M059J (cell line): ENCODE measurements at regions not wholly inside any gene's neighbourhood (a gene's known extent, or its start where the extent isn't known, plus 50 kb on each side); places are given as distances from the start of the nearest gene placed in this dataset.

Experiments used
- DNase-seq: peaks from one replicate; pipeline ENCODE4 v3.0.0-alpha.2; 2012; ENCODE audit warnings: low read depth

GRCh38 chr15:57823325-57823882 is 116.9 kb downstream of the POLR2M start:
- no peak for DNase-seq

DNA sequence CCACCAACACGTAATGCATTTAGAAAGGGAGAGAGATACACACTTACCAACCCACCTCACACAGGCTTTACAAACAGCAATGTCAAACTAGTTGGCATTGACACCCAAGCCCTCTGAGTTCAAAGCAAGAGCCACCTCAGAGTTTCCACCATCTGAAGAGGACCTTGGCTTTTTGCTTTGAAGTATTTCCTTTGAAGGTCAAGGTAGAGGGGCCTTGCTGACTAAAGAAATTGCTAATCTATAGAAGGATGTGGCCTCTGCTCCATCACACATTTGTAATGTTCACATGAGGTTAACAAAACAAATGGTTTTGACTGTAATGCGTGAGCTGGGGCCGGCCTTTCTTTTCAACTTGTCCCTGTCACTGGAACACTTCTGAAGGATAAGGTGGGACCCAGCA is 117.7 kb downstream of the POLR2M start:
- DNase-seq, result no peak

GRCh38 chr15:57827021-57827420 is 120.5 kb downstream of the POLR2M start:
- peak; percentile 28 for DNase-seq

DNA sequence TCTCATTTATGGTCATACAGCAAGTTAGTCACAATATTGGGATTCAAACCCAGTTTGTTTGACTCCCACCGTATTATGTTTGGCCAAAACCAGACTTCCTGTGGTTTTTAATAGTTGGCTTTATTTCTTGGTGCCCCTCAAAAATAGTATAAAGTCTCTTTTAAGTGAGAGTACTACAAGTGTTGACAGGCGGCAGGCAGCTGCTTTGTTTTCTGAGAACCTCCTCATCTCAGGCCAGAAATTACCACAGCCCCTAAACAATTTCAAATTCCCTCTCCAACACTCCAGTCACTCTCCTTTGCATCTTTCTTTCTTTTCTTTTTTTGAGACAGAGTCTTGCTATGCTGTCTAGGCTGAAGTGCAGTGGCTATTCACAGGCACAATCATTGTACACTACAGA is 121.5 kb downstream of the POLR2M start:
- no peak for DNase-seq

DNA sequence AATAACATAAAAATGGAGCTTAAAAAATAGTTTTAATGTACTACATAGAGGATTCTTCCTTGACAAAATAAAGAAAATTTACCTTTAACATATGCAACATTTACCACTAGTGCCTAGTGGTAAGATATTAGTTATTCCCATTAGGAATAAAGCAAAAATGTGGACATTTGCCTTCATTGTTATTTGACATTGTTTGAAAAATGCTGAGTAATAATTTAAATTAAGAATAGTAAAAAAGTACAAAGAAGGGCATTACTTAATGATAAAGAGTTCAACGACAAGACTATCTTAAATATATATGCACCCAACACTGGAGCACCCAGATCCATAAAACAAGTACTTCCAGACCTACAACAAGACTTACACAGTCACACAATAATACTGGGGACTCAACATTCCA is 125.7 kb downstream of the POLR2M start:
- no peak for DNase-seq

- DNase-seq, result no peak
Measured at GRCh38 chr15:57835119-57835518, 128.6 kb downstream of the POLR2M start.

GRCh38 chr15:57849317-57849716 is 142.8 kb downstream of the POLR2M start:
- no peak for DNase-seq

- DNase-seq, result no peak
Measured at GRCh38 chr15:57854531-57854930, 148.0 kb downstream of the POLR2M start.

- no peak for DNase-seq
Measured at GRCh38 chr15:57857871-57858270, 151.4 kb downstream of the POLR2M start.

GRCh38 chr15:57859130-57859685 is 152.7 kb downstream of the POLR2M start:
- no peak for DNase-seq

DNA sequence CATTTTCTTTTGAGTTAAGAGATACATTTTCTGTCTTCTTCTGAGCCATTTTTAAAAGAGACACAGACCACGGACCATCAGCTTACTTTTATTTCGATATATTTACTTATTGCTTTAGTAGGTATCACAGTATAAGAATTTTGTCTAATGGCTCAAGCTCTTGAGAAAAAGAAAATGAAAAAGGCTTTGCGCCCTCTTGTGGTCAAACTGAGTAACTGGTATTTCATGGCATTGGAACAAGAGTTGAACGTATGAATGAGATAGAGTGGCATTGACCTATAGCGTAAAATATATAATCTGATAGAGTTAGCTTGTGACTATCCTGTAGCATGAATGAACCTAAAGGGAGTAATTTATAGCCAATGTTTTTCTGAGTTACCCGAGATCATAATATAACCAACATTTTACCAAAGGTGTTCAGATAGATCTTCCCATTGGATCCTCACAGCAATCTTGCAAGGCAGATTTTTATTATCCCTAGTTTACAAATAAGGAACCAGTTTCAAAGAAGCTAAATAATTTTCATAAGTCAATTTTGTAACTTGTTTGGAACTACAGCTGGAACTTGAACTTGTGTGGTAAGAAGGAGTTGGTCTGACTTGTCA is 154.6 kb downstream of the POLR2M start:
- peak; percentile 63 for DNase-seq

- peak; percentile 85 for DNase-seq
Measured at GRCh38 chr15:57861815-57862586, 155.5 kb downstream of the POLR2M start.

DNA sequence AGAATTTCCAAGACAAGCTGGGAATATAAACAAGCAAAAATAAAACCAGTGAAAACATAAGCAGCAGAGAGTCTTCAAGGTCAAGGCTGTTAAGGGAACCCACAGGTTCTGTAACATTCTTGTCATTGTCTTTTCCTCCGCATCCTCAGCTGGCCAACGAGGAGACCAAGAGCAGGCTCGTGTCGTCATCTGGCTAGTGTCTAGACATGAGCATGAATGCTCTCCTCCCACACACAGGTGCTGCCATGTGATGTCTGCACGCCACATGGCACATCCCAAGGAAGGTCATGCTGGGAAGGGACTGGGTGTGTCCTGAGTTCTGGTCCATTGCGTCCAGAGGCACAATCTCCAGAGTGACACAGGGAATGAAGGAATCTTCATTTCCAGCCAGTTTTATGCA is 156.2 kb downstream of the POLR2M start:
- no peak for DNase-seq

DNA sequence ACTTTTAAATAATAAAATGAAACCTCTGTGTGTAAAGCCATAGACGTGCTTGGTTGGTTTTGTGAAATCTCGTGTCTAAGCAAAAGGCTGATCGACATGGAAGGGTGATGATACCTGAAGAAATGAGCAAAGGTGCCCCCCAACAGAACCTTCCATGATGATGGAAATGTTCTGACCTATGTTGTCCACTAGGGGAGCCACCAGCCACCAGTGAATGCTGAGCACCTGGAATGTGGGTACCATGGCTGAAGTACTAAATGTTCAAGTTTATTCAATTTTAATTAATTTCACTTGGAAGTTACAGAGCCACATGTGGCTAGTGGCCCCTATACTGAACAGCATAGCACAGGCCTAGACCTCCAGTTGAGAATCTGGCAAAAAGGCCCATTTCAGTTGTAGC is 158.8 kb downstream of the POLR2M start:
- no peak for DNase-seq

GRCh38 chr15:57866149-57866736 is 159.7 kb downstream of the POLR2M start:
- peak; percentile 62 for DNase-seq

DNA sequence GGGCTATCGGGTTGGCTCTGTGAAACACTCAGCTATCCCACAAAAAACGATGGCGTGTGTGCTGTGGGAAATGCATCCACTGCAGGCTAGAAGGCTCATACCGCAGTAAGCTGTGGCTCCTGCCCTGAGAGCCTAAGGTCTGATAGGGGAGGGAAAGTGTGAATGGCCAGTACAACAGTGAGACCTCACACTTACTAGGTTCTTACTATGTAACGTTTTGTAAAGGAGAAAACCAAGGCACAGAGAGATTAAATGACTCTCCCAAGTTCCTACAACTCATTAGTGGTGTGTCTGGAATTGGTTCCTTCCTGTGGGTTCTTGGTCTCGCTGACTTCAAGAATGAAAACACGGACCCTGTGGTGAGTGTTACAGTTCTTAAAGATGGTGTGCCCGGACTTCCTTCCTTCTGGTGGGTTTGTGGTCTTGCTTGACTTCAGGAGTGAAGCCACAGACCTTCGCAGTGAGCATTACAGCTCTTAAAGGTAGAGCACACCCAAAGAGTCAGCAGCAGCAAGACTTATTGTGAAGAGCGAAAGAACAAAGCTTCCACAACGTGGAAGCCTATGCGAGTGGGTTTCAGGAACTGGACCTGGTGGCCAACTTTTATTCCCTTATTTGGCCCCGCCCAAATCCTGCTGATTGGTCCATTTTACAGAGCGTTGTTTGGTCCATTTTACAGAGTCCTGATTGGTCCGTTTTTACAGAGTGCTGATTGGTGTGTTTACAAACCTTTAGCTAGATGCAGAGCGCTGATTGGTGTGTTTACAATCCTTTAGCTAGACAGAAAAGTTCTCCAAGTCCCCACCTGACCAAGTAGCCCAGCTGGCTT is 161.7 kb downstream of the POLR2M start:
- no peak for DNase-seq

GRCh38 chr15:57870667-57871066 is 164.2 kb downstream of the POLR2M start:
- no peak for DNase-seq

GRCh38 chr15:57872281-57873030 is 165.9 kb downstream of the POLR2M start:
- DNase-seq, result no peak

- peak; percentile 65 for DNase-seq
Measured at GRCh38 chr15:57873564-57874209, 167.2 kb downstream of the POLR2M start.

DNA sequence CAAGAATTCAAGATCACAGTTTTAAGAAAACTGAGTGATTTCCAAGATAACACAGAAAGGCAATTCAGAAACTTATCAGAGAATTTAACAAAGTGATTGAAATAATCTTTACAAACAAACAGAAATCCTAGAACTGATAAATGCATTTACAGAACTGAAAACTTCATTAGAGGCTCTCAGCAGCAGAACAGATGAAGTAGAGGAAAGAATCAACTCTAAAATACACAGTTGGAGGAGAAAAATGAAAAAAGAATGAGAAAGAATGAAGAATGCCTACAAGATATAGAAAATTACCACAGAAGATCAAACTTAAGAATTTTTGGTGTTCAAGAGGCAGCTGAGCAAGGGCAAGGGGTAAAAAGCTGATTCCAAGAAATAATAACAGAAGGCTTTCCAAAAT is 168.8 kb downstream of the POLR2M start:
- DNase-seq, result no peak
